GM18505 (cell line): ENCODE measurements at regions not wholly inside any gene's neighbourhood (a gene's known extent, or its start where the extent isn't known, plus 50 kb on each side); places are given as distances from the start of the nearest gene placed in this dataset.

Experiments
- ATAC-seq: cut with Tn5 transposase; IDR thresholded peaks from one replicate; pipeline ENCODE4 v1.9.1; 2021; ENCODE audit not compliant: unreplicated experiment
- POLR2A ChIP-seq: IDR thresholded peaks from 4 replicates; pipeline ENCODE4 v1.6.1; 2011; ENCODE audit warnings: borderline replicate concordance; ENCODE audit not compliant: insufficient read depth, insufficient read length; ENCODE audit errors: extremely low read depth

DNA sequence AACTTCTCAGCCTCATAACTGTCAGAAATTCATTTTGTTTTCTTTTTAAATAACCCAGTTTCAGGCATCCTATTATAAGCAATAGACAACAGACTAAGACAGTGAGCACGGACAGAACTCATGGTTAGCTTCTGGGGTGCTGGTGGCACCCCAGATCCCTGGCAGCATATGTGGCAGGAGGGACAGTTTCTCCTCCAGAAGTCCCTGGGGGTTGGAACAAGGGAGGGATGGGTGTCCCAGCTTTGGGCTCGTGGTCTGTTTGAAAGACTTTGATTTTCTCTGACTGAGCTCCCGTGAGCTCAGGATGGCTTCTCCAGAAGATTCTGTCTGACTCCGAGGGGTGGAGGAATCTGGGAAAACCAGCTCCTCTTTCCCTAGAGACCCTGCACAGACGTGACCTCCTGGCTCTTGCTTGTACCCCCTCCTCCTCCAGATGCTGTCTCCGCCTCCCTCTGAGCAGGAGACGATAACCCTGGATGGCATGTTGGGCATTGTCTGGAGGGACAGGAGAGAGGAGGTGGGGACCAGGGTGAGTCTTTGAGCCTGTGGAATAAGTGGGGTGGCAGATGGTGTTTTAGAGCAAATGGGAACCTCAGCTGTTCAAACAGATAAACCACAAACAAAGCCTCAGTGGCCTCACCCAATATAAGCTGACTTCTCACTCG lies 421.1 kb downstream of the GLRX3 start:
- ATAC-seq, result no peak
- TF ChIP-seq POLR2A, result no peak

DNA sequence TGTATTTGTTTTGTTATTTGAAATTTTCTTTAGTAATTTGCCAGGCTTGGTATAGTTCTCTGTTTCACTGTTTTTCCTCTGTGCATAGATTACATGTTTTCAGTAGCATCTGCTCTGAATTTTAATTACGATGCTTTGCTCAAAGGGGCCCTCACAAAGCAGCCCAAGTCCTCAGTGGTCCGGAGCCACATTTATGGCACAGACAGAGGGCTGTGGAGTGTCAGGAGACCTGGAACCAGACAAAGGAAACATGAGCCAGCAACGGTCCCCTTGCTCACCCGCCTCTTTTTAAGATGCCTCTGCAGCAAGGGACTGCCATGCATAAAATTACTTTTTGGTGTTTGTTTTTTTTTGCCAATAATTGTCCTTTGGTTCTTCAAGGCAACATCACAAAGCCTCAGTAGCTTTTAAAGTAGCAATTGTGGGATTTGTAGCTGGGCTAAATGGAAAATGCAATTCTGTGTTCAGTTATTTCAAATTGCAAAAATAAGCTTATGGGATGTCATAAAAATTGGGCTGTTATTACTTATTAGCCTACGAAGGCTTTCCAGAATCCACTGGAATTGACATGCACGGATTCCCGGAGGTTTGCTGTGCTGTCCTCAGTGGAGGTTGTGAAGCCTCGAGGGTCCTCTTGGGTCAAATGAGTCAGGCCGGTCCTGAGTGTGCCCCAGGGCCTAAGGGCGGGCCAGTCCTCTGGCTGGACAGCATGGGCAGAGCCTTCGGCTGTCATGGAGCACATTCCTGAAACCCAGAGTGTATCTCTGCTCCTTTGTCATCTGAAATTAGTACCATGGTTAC lies 422.8 kb downstream of the GLRX3 start:
- TF ChIP-seq POLR2A, result no peak
- ATAC-seq, result no peak

DNA sequence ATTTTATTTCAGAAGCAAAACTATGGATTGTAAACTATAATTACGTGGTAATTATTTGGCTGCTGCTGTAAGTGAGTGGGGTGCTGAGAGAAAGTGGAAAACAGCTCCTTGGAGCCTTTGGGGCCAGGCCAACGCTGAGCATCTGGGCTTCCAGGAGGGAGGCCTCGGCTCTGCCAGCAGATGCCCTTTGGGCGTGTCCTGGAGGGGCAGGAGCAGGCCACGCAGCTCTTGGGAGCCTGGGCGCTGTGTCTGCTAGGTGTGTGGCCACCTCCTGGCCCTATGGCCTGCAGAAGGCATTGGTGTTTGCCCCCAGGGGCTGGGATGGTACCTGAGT lies 423.3 kb downstream of the GLRX3 start:
- no peak for ATAC-seq
- no peak for TF ChIP-seq POLR2A

DNA sequence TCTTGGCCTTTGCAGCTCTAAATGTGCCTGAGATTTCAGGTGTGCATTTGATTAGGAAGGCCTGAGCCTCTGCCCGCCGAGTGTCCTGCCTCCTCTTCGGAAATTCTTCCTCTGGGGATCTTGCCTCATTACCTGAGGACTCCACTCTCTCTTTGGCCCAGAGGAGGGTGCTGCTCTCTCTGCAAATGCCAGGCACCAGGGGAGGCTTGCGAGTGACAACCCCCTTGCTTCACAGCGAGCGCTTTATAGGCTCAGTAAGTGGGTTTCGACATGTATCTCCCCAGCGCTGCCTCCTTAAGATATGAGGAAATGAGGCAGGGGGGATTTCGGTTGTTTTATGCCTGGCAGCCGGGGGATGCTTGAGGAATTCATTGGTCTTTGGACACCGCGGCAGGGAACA lies 423.9 kb downstream of the GLRX3 start:
- TF ChIP-seq POLR2A, result no peak

DNA sequence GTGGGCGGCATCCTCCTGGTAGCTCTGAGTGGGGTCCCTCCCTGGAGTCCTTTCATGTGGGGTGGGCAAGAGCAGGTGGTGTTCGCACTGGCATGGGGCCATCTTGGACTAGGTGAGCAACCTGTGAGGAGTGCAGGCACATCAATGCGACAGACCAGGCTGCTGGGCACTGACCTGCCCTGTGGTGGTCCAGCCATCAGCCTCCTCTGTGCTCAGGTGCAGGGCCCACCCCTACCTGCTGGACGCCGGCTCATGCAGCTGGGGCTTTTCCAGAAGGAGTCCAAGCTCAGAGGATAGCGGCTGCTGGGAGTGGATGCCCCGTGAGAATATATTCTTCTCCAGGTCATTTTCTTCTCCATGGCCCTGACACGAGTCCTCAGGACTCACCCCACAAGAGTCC lies 424.4 kb downstream of the GLRX3 start:
- no peak for TF ChIP-seq POLR2A
- ATAC-seq, result no peak

More for the DNA sequence above, 423.9 kb downstream of the GLRX3 start:
- no peak for ATAC-seq

DNA sequence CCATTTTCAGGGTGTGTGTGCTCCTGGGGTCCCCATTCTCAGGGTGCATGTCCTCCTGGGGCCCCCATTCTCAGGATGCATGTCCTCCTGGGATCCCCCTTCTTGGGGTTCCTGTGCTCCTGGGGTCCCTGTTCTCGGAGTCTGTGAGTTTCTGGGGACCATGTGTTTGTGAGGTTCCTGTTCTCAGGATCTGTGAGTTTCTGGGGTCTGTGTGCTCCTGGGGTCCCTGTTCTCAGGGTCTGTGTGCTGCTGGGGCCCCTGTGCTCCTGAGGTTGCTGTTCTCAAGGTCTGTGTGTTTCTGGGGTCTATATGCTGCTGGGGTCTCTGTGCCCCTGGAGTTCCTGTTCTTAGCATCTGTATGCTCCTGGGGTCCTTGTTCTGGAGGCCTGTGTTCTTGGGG lies 425.5 kb downstream of the GLRX3 start:
- no peak for ATAC-seq
- TF ChIP-seq POLR2A, result no peak

DNA sequence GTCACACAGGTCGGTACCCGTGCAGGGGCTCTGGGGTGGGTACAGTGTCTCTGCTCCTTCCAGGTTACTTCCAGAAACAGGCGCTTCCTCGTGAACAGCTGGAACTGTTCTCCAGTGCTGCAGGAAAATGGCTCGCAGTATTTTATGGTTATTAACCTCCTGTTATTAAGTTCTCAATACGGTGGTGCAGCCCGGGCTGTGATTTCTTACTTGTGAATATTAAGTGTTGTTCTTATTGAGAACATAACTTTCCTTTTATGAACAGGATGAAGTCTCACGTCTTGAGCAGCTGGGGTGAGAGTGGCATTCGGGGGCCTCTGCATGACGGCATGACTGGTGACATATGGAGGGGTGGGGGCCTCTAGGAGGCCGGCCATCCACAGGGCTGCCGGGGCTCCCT lies 430.8 kb downstream of the GLRX3 start:
- ATAC-seq, result no peak
- no peak for TF ChIP-seq POLR2A

DNA sequence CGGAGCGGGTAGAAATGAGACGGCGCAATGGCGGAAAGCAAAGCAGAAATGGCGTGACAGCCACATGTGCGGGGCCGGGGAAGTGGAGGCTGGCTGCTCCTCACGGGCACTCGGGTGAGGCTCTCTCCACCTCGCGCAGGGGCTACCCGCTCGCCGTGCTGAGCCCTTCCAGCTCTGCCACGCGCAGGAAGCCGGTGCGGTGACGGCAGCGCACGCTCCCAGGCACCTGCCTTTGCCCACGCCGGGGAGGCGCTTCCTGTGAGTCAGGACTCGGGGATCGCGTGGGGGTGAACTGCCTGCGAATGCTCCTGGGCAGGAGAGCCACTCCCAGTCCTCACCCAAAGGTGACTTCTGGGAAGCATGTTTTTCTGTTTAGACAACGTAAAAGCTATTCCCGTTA lies 431.2 kb downstream of the GLRX3 start:
- no peak for ATAC-seq
- no peak for TF ChIP-seq POLR2A

DNA sequence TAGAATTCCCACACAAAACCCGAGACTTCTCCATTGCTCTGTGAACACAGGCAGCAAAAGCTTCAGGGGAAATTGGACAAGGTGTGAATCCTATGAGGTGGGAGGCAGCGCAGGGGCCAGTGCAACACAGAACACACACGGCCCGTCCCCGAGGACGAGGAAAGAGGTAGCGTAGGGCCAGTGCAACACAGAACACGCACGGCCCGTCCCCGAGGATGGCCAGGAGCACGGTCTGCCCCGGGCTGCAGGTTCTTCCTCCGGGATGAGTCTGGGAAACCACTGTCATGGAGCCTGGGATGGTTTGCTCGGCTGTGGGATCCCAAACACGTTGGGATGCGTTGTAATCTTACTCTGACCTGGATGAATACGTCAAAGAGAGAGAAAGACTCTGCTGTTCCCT lies 432.1 kb downstream of the GLRX3 start:
- TF ChIP-seq POLR2A, result no peak
- ATAC-seq, result no peak

DNA sequence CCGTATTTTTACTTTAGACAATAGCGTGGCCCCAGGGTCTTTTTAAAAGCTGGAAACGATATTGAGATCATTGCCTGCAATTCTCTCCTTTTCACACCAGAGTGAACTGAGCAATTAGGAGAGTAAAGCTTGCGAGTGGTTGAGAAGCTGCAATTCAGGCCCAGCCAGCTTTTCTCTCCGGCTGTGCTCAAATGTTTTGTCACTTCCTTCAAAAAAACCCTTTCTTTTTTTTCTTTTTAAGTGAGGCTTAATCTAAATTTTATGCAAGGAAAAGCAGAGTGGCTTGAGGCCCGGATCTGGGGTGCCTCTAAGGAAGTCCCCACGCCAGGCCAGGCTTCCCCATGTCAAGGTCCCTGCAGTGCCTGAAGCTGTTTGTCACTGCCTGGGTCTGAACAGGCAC lies 433.9 kb downstream of the GLRX3 start:
- ATAC-seq, result no peak
- no peak for TF ChIP-seq POLR2A

DNA sequence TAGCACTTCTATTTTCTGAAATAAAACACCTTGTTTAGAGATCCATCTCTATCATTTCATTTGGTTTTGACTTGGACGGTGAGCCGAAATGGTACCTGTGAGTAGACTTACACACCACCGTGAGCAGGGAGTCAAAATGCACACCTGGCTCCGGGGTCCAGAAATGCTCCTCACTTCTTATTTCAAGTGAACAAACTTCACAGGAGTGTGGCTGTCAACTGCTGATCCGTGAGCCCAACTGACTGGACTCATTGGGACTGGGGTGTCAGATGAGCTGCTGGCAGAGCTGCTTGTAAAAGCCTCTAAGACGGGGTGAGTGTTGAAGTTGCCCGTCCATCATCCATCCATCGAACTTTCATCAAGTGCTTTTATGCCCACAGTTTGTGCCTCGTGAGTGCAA lies 435.5 kb downstream of the GLRX3 start:
- no peak for TF ChIP-seq POLR2A
- no peak for ATAC-seq

DNA sequence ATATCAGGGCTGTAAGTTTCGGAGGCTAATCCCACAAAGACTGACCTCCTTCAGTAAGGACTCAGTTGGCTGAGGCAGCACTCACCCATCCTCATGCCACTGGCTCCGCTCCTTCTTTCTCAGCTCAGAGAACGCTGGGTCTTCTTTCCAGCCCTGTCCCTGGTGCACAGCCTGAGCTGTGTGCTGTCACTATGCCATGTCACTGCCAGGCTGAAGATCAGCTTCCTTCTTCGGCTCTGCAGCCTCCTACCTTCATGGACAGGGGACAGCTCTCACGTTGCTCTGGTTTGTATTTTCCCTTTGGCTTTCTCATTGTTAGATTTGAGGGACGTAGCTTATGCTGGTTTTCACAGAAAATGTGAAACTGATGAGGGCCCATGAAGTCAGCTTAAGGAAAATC lies 437.3 kb downstream of the GLRX3 start:
- no peak for TF ChIP-seq POLR2A
- no peak for ATAC-seq

DNA sequence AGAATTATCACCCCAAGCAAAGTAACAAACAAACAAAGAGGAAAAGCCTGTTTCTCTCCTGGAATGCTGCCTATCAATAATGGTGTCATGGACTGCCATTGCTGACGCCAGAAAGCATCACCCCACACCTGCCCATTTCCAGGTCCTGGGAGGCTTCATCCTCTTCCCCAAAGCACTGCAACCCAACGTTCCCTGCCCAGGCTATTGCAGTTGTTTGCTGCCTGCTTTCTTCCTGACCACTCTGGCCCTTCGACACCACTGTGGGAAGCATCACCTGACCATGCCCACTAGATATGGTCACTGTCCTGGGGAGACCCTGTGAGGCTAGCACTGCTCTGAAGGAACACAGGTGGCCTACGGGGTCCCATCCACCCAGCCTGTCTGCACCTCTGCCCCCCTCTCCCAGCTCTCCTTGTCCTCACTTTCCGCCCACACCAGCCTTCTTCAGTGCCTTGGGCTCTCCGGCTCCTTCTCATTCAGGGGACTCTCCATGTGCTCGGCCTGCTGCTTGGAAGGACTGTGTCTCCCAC lies 439.6 kb downstream of the GLRX3 start:
- no peak for ATAC-seq
- TF ChIP-seq POLR2A, result no peak

DNA sequence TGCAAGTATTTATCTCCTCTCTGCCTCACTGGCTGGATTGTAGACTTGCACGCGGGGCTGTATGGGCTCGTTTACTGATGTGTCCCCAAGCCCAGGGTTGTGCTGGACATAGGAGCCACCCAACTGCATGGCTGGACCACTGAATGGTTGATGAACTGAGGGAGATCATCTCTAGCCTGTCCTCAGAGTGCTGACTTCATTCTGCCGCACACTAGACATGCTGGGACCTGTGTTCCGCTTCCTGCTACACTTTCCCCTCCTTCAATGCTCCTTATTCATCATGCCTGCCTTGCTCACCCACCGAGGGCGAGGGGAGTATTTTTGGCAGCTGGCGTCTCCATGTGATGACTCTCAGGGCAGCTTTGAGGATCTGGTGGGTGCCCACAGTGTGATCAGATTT lies 440.2 kb downstream of the GLRX3 start:
- ATAC-seq, result no peak
- no peak for TF ChIP-seq POLR2A

DNA sequence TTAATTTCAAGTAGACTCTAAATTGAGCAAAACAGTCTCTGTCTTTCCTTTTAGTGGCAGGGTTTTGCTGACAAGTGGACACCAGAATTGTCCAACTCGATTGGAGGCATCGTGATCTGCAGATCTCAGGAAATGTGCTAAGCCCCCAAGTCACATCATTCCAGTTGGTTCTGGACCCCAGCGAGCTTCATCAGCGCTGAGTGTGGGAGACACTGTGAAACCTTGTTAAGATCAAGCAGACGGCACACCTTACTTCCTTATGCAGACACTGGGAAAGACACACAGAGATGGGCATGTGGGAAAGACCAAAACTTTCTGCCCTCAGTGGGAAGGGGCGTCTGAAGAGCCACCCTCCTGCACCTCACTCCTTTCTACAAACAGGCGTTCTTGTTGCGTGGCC lies 440.8 kb downstream of the GLRX3 start:
- ATAC-seq, result no peak
- TF ChIP-seq POLR2A, result no peak

DNA sequence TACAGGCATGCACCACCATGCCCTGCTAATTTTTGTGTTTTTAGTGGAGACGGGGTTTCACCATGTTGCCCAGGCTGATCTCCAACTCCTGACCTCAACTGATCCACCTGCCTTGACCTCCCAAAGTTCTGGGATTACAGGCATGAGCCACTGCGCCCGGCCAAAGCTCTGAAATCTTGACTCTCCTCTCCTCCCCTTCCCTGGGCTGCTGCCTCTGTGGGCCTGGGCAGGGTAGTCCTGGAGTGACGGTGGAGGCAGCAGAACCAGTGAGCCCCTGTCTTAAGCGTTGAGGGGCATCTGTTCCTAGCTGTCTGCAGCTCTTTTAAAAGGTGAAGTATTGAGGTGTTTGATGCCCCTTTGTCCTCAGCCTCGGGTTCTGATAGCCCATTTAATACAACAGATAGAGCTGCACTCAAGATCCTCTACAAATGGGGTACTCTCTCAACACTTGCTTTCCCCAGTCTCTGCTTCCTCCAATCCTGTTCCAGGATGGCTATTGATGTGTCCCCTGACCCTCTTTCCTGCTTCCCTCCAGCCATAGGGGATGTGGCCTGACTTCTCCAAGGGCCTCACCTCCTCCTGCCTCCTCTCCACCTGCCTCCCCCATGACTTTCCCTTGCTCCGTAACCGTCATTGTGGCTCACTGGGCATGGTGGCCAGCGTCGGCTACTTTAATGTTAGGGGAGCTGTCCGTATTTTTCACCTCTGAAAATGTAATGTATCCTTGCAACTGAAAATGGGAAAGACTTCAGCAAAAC lies 442.5 kb downstream of the GLRX3 start:
- TF ChIP-seq POLR2A, result no peak
- no peak for ATAC-seq
